Astrocyte (in vitro differentiated cells and primary cell): ENCODE measurements at regions not wholly inside any gene's neighbourhood (a gene's known extent, or its start where the extent isn't known, plus 50 kb on each side); places are given as distances from the start of the nearest gene placed in this dataset.

Experiments
- DNase-seq: peaks from one replicate; pipeline ENCODE4 v3.0.0-alpha.2; 2010; ENCODE audit warnings: low read depth
- FAIRE-seq: peaks from 2 replicates; lab custom pipeline; 2011; peaks lifted over from hg19 to GRCh38; lab: Jason Lieb, UNC
- H2AFZ ChIP-seq: 2 replicates; pipeline ENCODE4 v1.6.0; 2012; ENCODE audit warnings: low read depth, low read length, inconsistent platforms
- H3K27ac ChIP-seq: 2 replicates; pipeline ENCODE4 v1.5.1; 2011; ENCODE audit warnings: low read depth, low read length, inconsistent platforms
- H3K27me3 ChIP-seq: 2 replicates; pipeline ENCODE4 v1.6.0; 2011; ENCODE audit warnings: low read length, inconsistent platforms; ENCODE audit not compliant: insufficient read depth
- H3K36me3 ChIP-seq: 2 replicates; pipeline ENCODE4 v1.5.1; 2011; ENCODE audit warnings: low read length, inconsistent platforms; ENCODE audit not compliant: insufficient read depth
- H3K4me1 ChIP-seq: 2 replicates; pipeline ENCODE4 v1.5.1; 2011; ENCODE audit warnings: low read length, inconsistent platforms; ENCODE audit not compliant: insufficient read depth
- H3K4me2 ChIP-seq: 2 replicates; pipeline ENCODE4 v1.6.0; 2012; ENCODE audit warnings: low read length, inconsistent platforms
- H3K4me3 ChIP-seq: 2 replicates; pipeline ENCODE4 v1.5.1; 2011; ENCODE audit warnings: low read depth, mild to moderate bottlenecking, low read length, inconsistent platforms; ENCODE audit not compliant: insufficient read depth
- H3K79me2 ChIP-seq: 2 replicates; pipeline ENCODE4 v1.6.0; 2012; ENCODE audit warnings: mild to moderate bottlenecking, low read length, inconsistent platforms; ENCODE audit not compliant: insufficient read depth
- H3K9ac ChIP-seq: 2 replicates; pipeline ENCODE4 v1.6.0; 2012; ENCODE audit warnings: mild to moderate bottlenecking, low read length, inconsistent platforms
- H3K9me3 ChIP-seq: 2 replicates; pipeline ENCODE4 v1.5.1; 2012; ENCODE audit warnings: low read depth, mild to moderate bottlenecking, low read length, inconsistent platforms; ENCODE audit not compliant: insufficient read depth
- H4K20me1 ChIP-seq: 2 replicates; pipeline ENCODE4 v1.6.0; 2012; ENCODE audit warnings: low read length, inconsistent platforms; ENCODE audit not compliant: insufficient read depth
- H3K27ac Mint-ChIP-seq: one replicate; pipeline ENCODE4 v1.8.0; 2021; ENCODE audit warnings: mild to moderate bottlenecking, mixed read lengths; ENCODE audit not compliant: unreplicated experiment
- H3K27me3 Mint-ChIP-seq: one replicate; pipeline ENCODE4 v1.8.0; 2021; ENCODE audit warnings: low read depth, mixed read lengths; ENCODE audit not compliant: unreplicated experiment
- H3K36me3 Mint-ChIP-seq: one replicate; pipeline ENCODE4 v1.8.0; 2021; ENCODE audit warnings: low read depth, mixed read lengths; ENCODE audit not compliant: unreplicated experiment
- H3K4me1 Mint-ChIP-seq: one replicate; pipeline ENCODE4 v1.8.0; 2021; ENCODE audit warnings: low read depth, mixed read lengths; ENCODE audit not compliant: unreplicated experiment
- H3K4me3 Mint-ChIP-seq: one replicate; pipeline ENCODE4 v1.8.0; 2021; ENCODE audit warnings: mild to moderate bottlenecking, moderate library complexity, mixed read lengths; ENCODE audit not compliant: unreplicated experiment
- H3K9me3 Mint-ChIP-seq: one replicate; pipeline ENCODE4 v1.8.0; 2021; ENCODE audit warnings: mild to moderate bottlenecking, mixed read lengths; ENCODE audit not compliant: unreplicated experiment
- CTCF ChIP-seq: IDR thresholded peaks from 2 replicates; pipeline ENCODE4 v1.5.1; 2011; ENCODE audit warnings: low read depth, mild to moderate bottlenecking, inconsistent platforms, low read length, moderate library complexity; ENCODE audit not compliant: insufficient read depth
- EZH2 ChIP-seq: IDR thresholded peaks from 2 replicates; pipeline ENCODE4 v1.6.1; 2012; ENCODE audit warnings: mild to moderate bottlenecking, low read length, inconsistent platforms; ENCODE audit not compliant: insufficient read depth

DNA sequence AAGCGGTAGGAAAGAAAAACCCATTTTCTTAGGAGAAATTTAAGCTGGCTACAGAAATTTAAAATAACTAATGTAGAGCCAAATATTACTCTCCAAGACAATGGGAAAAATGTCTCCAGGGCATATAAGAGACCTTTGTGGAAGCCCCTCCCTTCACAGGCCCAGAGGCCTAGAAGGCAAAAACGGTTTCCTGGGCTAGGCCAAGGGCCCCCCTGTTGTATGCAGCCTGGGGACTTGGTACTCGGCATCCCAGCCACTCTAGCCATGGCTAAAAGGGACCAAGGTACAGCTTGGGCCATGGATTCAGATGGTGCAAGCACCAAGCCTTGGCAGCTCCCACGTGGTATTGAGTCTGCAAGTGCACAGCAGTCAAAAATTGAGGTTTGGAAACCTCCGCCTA lies 90.1 kb downstream of the CGGBP1 start:
- Mint-ChIP-seq H3K36me3 (no peaks in the 10 kb centered on the region), H3K4me3 (no peak overlapping the region), H3K27ac (no peak overlapping the region), H3K27me3 (no peaks in the 10 kb centered on the region), H3K4me1 (no peaks in the 10 kb centered on the region), H3K9me3 (no peaks in the 10 kb centered on the region)
- no peaks in the 10 kb centered on the region for H3K36me3 ChIP-seq
- TF ChIP-seq EZH2: no peak
- TF ChIP-seq CTCF: no peak
- no peak overlapping the region for H3K27ac ChIP-seq
- no peak for FAIRE-seq
- H3K4me3 ChIP-seq: no peak overlapping the region
- H3K27me3 ChIP-seq: no peaks in the 10 kb centered on the region
- no peaks in the 10 kb centered on the region for H3K4me1 ChIP-seq
- DNase-seq: no peak
- H3K9ac ChIP-seq: no peak overlapping the region
- H3K9me3 ChIP-seq: no peaks in the 10 kb centered on the region
- no peaks in the 10 kb centered on the region for H3K79me2 ChIP-seq
- no peaks in the 10 kb centered on the region for H4K20me1 ChIP-seq
- no peak overlapping the region for H2AFZ ChIP-seq
- H3K4me2 ChIP-seq: no peak overlapping the region

DNA sequence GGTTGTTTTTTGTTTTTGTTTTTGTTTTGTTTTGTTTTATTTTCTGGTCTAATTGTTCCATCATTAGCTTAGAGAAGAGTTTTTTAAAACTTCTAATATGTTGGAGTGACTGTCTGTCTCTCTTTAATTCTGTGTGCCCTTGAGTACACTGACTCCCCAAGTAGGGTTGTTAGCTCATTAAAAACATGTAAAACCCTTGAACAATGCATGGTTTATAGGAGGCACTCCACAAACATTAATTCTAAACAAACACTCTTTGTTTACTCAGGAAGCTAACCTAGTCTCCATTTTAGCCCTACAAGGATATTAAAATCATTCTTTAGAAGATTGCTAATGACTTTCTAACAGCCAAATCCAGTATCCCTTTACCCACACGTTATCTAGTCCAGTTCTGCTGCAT lies 100.5 kb downstream of the CGGBP1 start:
- H3K4me3 ChIP-seq: no peak overlapping the region
- H3K4me1 Mint-ChIP-seq: no peaks in the 10 kb centered on the region
- FAIRE-seq: no peak
- no peaks in the 10 kb centered on the region for H3K27me3 ChIP-seq
- no peaks in the 10 kb centered on the region for H3K36me3 Mint-ChIP-seq
- H3K79me2 ChIP-seq: no peaks in the 10 kb centered on the region
- TF ChIP-seq EZH2 (no peak), CTCF (no peak)
- no peaks in the 10 kb centered on the region for H3K36me3 ChIP-seq
- no peak overlapping the region for H3K27ac Mint-ChIP-seq
- H3K4me3 Mint-ChIP-seq: no peak overlapping the region
- H3K4me1 ChIP-seq: no peaks in the 10 kb centered on the region
- H3K27ac ChIP-seq: no peak overlapping the region
- no peak overlapping the region for H2AFZ ChIP-seq
- no peaks in the 10 kb centered on the region for H4K20me1 ChIP-seq
- H3K9ac ChIP-seq: no peak overlapping the region
- no peak for DNase-seq
- H3K9me3 Mint-ChIP-seq: no peaks in the 10 kb centered on the region
- no peaks in the 10 kb centered on the region for H3K27me3 Mint-ChIP-seq
- no peak overlapping the region for H3K4me2 ChIP-seq
- H3K9me3 ChIP-seq: no peaks in the 10 kb centered on the region

- H3K9me3 ChIP-seq: no peaks in the 10 kb centered on the region
- Mint-ChIP-seq H3K27me3 (no peaks in the 10 kb centered on the region), H3K4me3 (no peak overlapping the region), H3K27ac (no peak overlapping the region), H3K36me3 (no peaks in the 10 kb centered on the region), H3K9me3 (no peaks in the 10 kb centered on the region), H3K4me1 (no peaks in the 10 kb centered on the region)
- no peak overlapping the region for H3K4me3 ChIP-seq
- H3K9ac ChIP-seq: no peak overlapping the region
- H2AFZ ChIP-seq: no peak overlapping the region
- TF ChIP-seq CTCF (no peak), EZH2 (no peak)
- DNase-seq (no peak), FAIRE-seq (no peak)
- no peaks in the 10 kb centered on the region for H3K36me3 ChIP-seq
- no peak overlapping the region for H3K4me2 ChIP-seq
- no peak overlapping the region for H3K27ac ChIP-seq
- H3K79me2 ChIP-seq: no peaks in the 10 kb centered on the region
- no peaks in the 10 kb centered on the region for H3K27me3 ChIP-seq
- H4K20me1 ChIP-seq: no peaks in the 10 kb centered on the region
- H3K4me1 ChIP-seq: no peaks in the 10 kb centered on the region
These were observed 101.2 kb downstream of the CGGBP1 start for GRCh38 chr3:87957575-87957974.
